ENCODE measurements at regions not wholly inside any gene's neighbourhood (a gene's known extent, or its start where the extent isn't known, plus 50 kb on each side); places are given as distances from the start of the nearest gene placed in this dataset.

DNA sequence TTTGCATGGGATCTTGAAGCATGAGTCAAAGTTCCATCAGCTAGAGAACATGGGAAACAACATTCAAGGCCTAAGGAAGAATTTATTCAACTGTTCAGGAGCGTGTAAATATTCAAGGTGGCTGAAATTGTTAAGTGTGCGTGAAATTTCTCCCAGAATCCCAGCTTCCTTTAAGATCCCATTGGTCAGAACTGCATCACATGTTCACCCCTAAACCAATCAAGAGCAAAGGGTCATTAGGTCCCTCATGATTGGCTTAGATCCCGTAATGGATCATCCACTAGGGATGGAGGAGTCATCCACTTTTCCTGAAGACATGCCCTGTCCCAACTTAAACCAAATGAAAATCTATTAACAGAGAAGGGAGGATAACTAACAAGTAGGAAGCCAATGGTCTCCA lies 201.6 kb downstream of the TMEM114 start:
- no peaks in the 10 kb centered on the region for H3K4me1 ChIP-seq (ENCODE audit: low read depth)
- no peaks in the 10 kb centered on the region for H3K36me3 ChIP-seq
- no peak overlapping the region for H3K4me3 ChIP-seq
- H3K27me3 ChIP-seq, result no peaks in the 10 kb centered on the region
- H3K27ac ChIP-seq, result no peak overlapping the region
- no peak for DNase-seq (ENCODE audit: low read depth in 1 of 2, low spot score in 1 of 2)
- TF ChIP-seq, protein P1, sequence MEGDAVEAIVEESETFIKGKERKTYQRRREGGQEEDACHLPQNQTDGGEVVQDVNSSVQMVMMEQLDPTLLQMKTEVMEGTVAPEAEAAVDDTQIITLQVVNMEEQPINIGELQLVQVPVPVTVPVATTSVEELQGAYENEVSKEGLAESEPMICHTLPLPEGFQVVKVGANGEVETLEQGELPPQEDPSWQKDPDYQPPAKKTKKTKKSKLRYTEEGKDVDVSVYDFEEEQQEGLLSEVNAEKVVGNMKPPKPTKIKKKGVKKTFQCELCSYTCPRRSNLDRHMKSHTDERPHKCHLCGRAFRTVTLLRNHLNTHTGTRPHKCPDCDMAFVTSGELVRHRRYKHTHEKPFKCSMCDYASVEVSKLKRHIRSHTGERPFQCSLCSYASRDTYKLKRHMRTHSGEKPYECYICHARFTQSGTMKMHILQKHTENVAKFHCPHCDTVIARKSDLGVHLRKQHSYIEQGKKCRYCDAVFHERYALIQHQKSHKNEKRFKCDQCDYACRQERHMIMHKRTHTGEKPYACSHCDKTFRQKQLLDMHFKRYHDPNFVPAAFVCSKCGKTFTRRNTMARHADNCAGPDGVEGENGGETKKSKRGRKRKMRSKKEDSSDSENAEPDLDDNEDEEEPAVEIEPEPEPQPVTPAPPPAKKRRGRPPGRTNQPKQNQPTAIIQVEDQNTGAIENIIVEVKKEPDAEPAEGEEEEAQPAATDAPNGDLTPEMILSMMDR (IDR thresholded peaks at IDR 0.05; ENCODE audit: low read depth, low read length), result no peak
- no peaks in the 10 kb centered on the region for H3K9me3 ChIP-seq (ENCODE audit: low read depth)

- Histone ChIP-seq H3K4me3 (no peak overlapping the region), H3K4me1 (ENCODE audit: low read depth) (no peaks in the 10 kb centered on the region), H3K27ac (no peak overlapping the region), H3K36me3 (no peaks in the 10 kb centered on the region), H3K27me3 (no peaks in the 10 kb centered on the region), H3K9me3 (ENCODE audit: low read depth) (no peaks in the 10 kb centered on the region)
- DNase-seq (ENCODE audit: low read depth in 1 of 2, low spot score in 1 of 2), result no peak
- TF ChIP-seq, protein P1 (IDR thresholded peaks at IDR 0.05; ENCODE audit: low read depth, low read length), result no peak
These were observed 208.5 kb downstream of the TMEM114 start for GRCh38 chr16:8381814-8382213.

DNA sequence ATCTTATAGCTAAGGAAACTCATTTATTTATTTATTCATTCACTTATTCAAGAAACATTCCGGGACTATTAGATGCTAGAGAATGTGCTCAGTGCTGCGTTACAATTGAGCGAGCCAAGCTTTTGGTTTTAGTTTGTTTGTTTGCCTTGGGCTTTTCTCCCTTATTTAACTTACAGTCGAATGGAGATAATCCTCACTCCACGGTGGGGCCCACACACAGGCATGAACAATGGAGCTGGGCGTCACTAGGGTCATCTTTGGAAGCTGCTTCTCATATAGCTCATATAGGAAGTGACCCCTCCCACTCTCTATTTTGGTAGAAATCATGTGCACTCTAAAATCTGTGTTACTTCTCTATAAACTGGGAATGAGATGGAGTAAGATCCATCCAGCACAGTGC lies 210.0 kb downstream of the TMEM114 start:
- no peaks in the 10 kb centered on the region for H3K27me3 ChIP-seq
- H3K9me3 ChIP-seq (ENCODE audit: low read depth), result no peaks in the 10 kb centered on the region
- TF ChIP-seq, protein P1 (IDR thresholded peaks at IDR 0.05; ENCODE audit: low read depth, low read length), result no peak
- no peaks in the 10 kb centered on the region for H3K36me3 ChIP-seq
- no peak for DNase-seq (ENCODE audit: low read depth in 1 of 2, low spot score in 1 of 2)
- H3K4me3 ChIP-seq, result no peak overlapping the region
- no peak overlapping the region for H3K27ac ChIP-seq
- no peaks in the 10 kb centered on the region for H3K4me1 ChIP-seq (ENCODE audit: low read depth)

- Histone ChIP-seq H3K27ac (no peak overlapping the region), H3K9me3 (ENCODE audit: low read depth) (no peaks in the 10 kb centered on the region), H3K4me1 (ENCODE audit: low read depth) (no peaks in the 10 kb centered on the region), H3K27me3 (no peaks in the 10 kb centered on the region), H3K36me3 (no peaks in the 10 kb centered on the region), H3K4me3 (no peak overlapping the region)
- TF ChIP-seq, protein P1 (IDR thresholded peaks at IDR 0.05; ENCODE audit: low read depth, low read length), result no peak
- DNase-seq (ENCODE audit: low read depth in 1 of 2, low spot score in 1 of 2), result no peak
These were observed 212.4 kb downstream of the TMEM114 start for GRCh38 chr16:8377864-8378263.

DNA sequence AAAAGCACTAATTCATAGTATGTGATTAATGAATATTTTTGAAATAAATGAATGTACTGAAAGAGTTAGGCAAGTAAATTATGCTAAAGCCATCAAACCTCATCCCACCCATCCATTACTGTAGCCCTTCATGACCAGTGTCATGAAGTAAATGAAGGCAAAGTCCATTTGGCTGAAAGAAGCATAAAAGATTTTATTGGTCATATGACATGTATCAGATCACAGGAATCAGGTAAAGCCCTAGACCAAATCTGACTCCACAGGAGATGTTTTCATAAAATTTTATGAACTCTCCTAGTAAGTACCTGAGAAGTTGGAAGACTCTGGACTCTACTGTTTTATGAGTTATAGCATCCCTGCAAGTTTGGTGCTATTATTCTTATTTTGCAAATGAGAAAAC lies 213.5 kb downstream of the TMEM114 start:
- H3K36me3 ChIP-seq, result no peaks in the 10 kb centered on the region
- TF ChIP-seq, protein P1 (IDR thresholded peaks at IDR 0.05; ENCODE audit: low read depth, low read length), result no peak
- H3K27me3 ChIP-seq, result no peaks in the 10 kb centered on the region
- H3K4me3 ChIP-seq, result no peak overlapping the region
- H3K4me1 ChIP-seq (ENCODE audit: low read depth), result no peaks in the 10 kb centered on the region
- no peaks in the 10 kb centered on the region for H3K9me3 ChIP-seq (ENCODE audit: low read depth)
- DNase-seq (ENCODE audit: low read depth in 1 of 2, low spot score in 1 of 2), result no peak
- H3K27ac ChIP-seq, result no peak overlapping the region

DNA sequence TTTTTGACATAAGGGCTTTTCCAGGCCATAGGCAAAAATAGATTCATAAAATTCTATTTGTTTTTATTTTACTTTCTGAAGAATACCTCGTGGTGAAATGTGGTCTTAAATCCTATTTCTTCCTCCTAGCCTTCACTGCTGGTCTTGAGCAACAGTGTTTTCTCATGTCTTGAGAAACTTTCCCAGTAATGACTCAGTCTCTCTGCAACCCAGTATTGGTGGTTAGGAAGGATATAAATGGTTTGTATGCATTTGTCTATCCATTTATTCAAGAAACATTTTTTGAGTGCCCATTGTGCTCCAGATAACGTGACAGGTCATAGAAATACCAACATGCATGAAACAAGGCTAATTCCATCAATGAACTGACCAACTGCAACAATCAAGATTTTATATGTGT lies 213.9 kb downstream of the TMEM114 start:
- DNase-seq (ENCODE audit: low read depth in 1 of 2, low spot score in 1 of 2), result no peak
- H3K4me1 ChIP-seq (ENCODE audit: low read depth), result no peaks in the 10 kb centered on the region
- H3K27ac ChIP-seq, result no peak overlapping the region
- no peaks in the 10 kb centered on the region for H3K9me3 ChIP-seq (ENCODE audit: low read depth)
- no peaks in the 10 kb centered on the region for H3K27me3 ChIP-seq
- TF ChIP-seq, protein P1 (IDR thresholded peaks at IDR 0.05; ENCODE audit: low read depth, low read length), result no peak
- no peak overlapping the region for H3K4me3 ChIP-seq
- H3K36me3 ChIP-seq, result no peaks in the 10 kb centered on the region
